DOHH2 (cell line): ENCODE measurements at regions not wholly inside any gene's neighbourhood (a gene's known extent, or its start where the extent isn't known, plus 50 kb on each side); places are given as distances from the start of the nearest gene placed in this dataset.

Experiments
- CTCF ChIP-seq: fragments of 200-600 bp; sonication (generic); IDR thresholded peaks from one replicate; pipeline ENCODE4 v1.5.1; 2014; ENCODE audit warnings: antibody characterized with exemption, mild to moderate bottlenecking, low read depth, low read length; ENCODE audit not compliant: poor library complexity, severe bottlenecking
- EZH2phosphoT487 ChIP-seq: fragments of 200-600 bp; sonication (generic); IDR thresholded peaks from 2 replicates; pipeline ENCODE4 v1.6.1; 2017; ENCODE audit warnings: borderline replicate concordance, mild to moderate bottlenecking, antibody characterized with exemption, low read length, moderate library complexity, mixed read lengths

GRCh38 chr1:181416268-181416860 is 67.0 kb upstream of the CACNA1E start:
- no peak for TF ChIP-seq EZH2phosphoT487
- no peak for TF ChIP-seq CTCF
